Gastroesophageal sphincter (tissue), 4 donors: ENCODE measurements at regions not wholly inside any gene's neighbourhood (a gene's known extent, or its start where the extent isn't known, plus 50 kb on each side); places are given as distances from the start of the nearest gene placed in this dataset.
A peak's percentile ranks its signal among the peaks of the same experiment; 100 is the strongest.

ENCODE experiments used
- ATAC-seq: fragments of 150-250 bp; one replicate; pipeline ENCODE4 v1.9.1; 2016; ENCODE audit warnings: mild to moderate bottlenecking, moderate library complexity
- H3K27ac ChIP-seq, 4 donors: fragments of 200-600 bp; sonication (generic) in 3 of 4; 1 replicate in 3 of 4; 2 replicates in 1 of 4; pipeline ENCODE4 v1.5.1; 2016 to 2019
- H3K27me3 ChIP-seq: fragments of 200-600 bp; sonication (generic); one replicate; pipeline ENCODE4 v1.5.1; 2019
- H3K36me3 ChIP-seq, 2 donors: fragments of 200-600 bp; sonication (generic); one replicate each; pipeline ENCODE4 v1.5.1; 2019; ENCODE audit warnings: control low read depth in 1 of 2
- H3K4me1 ChIP-seq, 3 donors: fragments of 200-600 bp; sonication (generic); 1 replicate in 2 of 3; 2 replicates in 1 of 3; pipeline ENCODE4 v1.5.1; 2016 to 2019; ENCODE audit warnings: control low read depth in 2 of 3
- H3K4me3 ChIP-seq, 2 donors: fragments of 200-600 bp; sonication (generic); one replicate each; pipeline ENCODE4 v1.5.1; 2019; ENCODE audit warnings: mild to moderate bottlenecking in 1 of 2, moderate library complexity in 1 of 2
- H3K9me3 ChIP-seq, 3 donors: fragments of 200-600 bp; sonication (generic); one replicate each; pipeline ENCODE4 v1.5.1; 2017 to 2019; ENCODE audit warnings: control low read depth in 2 of 3
- CTCF ChIP-seq, 4 experiments: fragments of 200-600 bp in 2 of 4; fragments of 450-650 bp in 2 of 4; sonication (generic) in 1 of 4; IDR thresholded peaks; one replicate each; pipeline ENCODE4 v1.5.1; 2017 to 2019; ENCODE audit warnings: antibody characterized with exemption in 4 of 4, mild to moderate bottlenecking in 2 of 4, moderate library complexity in 2 of 4
- EP300 ChIP-seq: sonication (generic); formaldehyde crosslinking; IDR thresholded peaks from one replicate; pipeline ENCODE4 v1.6.1; 2017; ENCODE audit warnings: antibody characterized with exemption, mild to moderate bottlenecking
- POLR2A ChIP-seq, 2 donors: fragments of 450-650 bp; IDR thresholded peaks; one replicate each; pipeline ENCODE4 v1.6.1; 2017; ENCODE audit warnings: antibody characterized with exemption in 2 of 2, mild to moderate bottlenecking in 2 of 2, moderate library complexity in 1 of 2
- POLR2AphosphoS5 ChIP-seq: sonication (generic); formaldehyde crosslinking; IDR thresholded peaks from one replicate; pipeline ENCODE4 v1.6.1; 2017; ENCODE audit warnings: antibody characterized with exemption
- WGBS, 2 donors: methylation state at CpG; one replicate each; pipeline ENCODE4 v1.1.5; 2018; ENCODE audit warnings: low coverage in 1 of 2; 5-methylcytosine and 5-hydroxymethylcytosine counted together

- Histone ChIP-seq H3K4me3 (no peak overlapping the region), H3K4me1 (peaks cover 5 to 31% (median 12%) of the 10 kb centered on the region in 3 donors), H3K27ac (no peak overlapping the region), H3K9me3 (no peaks in the 10 kb centered on the region), H3K27me3 (no peaks in the 10 kb centered on the region), H3K36me3 (peaks cover 0 to 9% of the 10 kb centered on the region in 2 donors)
- 77 to 84% methylated on average over 7 to 8 of the region's 8 CpGs for WGBS, 2 donors
- no peak for ATAC-seq
- TF ChIP-seq POLR2AphosphoS5 (no peak), CTCF (IDR thresholded peaks at IDR 0.05) (no peak), EP300 (no peak), POLR2A (IDR thresholded peaks at IDR 0.05) (no peak)
Observed at GRCh38 chr11:8829556-8829955, 81.4 kb upstream of the AKIP1 start.

GRCh38 chr11:8830641-8831040 is 80.3 kb upstream of the AKIP1 start:
- WGBS, 2 donors: 67 to 96% methylated on average over 1 to 3 of the region's 3 CpGs
- H3K4me3 ChIP-seq: no peak overlapping the region
- peaks cover 5 to 31% (median 12%) of the 10 kb centered on the region in 3 donors for H3K4me1 ChIP-seq
- H3K9me3 ChIP-seq: no peaks in the 10 kb centered on the region
- no peak for TF ChIP-seq EP300
- TF ChIP-seq CTCF (IDR thresholded peaks at IDR 0.05): no peak
- no peak for TF ChIP-seq POLR2A (IDR thresholded peaks at IDR 0.05)
- TF ChIP-seq POLR2AphosphoS5: no peak
- no peak overlapping the region for H3K27ac ChIP-seq
- no peaks in the 10 kb centered on the region for H3K27me3 ChIP-seq
- no peak for ATAC-seq
- peaks cover 0 to 9% of the 10 kb centered on the region in 2 donors for H3K36me3 ChIP-seq

- Histone ChIP-seq H3K4me1 (peaks cover 5 to 30% (median 12%) of the 10 kb centered on the region in 3 donors), H3K27me3 (no peaks in the 10 kb centered on the region), H3K36me3 (peaks cover 0 to 9% of the 10 kb centered on the region in 2 donors), H3K4me3 (no peak overlapping the region), H3K27ac (peak overlapping the region in 2 of 4 donors; percentile 79 to 80), H3K9me3 (no peaks in the 10 kb centered on the region)
- no peak for ATAC-seq
- WGBS, 2 donors: 82% methylated on average over 7 of the region's 9 CpGs; no CpG with 5 or more reads in 1 of the 2 donors
- TF ChIP-seq EP300 (no peak), POLR2A (IDR thresholded peaks at IDR 0.05) (no peak), POLR2AphosphoS5 (no peak), CTCF (IDR thresholded peaks at IDR 0.05) (no peak)
Observed at GRCh38 chr11:8831861-8832260, 79.1 kb upstream of the AKIP1 start.

- Histone ChIP-seq H3K36me3 (peaks cover 0 to 9% of the 10 kb centered on the region in 2 donors), H3K27me3 (no peaks in the 10 kb centered on the region), H3K27ac (peak overlapping the region in 3 of 4 donors; percentile 79 to 80 (median 80)), H3K9me3 (no peaks in the 10 kb centered on the region), H3K4me3 (no peak overlapping the region), H3K4me1 (peaks cover 5 to 25% (median 12%) of the 10 kb centered on the region in 3 donors)
- ATAC-seq: peak; percentile 42
- TF ChIP-seq POLR2AphosphoS5: peak; percentile 62
- no peak for TF ChIP-seq CTCF (IDR thresholded peaks at IDR 0.05)
- 28% methylated on average over 2 of the region's 9 CpGs; no CpG with 5 or more reads in 1 of the 2 donors for WGBS, 2 donors
Observed at GRCh38 chr11:8832571-8833260, 78.3 kb upstream of the AKIP1 start.
